Activated CD8-positive, alpha-beta T cell treated with anti-CD3 and anti-CD28 coated beads, Interleukin-2, amount 10 ng/mL, durations not matched to agents 7 days and 5 days (primary cell): ENCODE measurements at regions not wholly inside any gene's neighbourhood (a gene's known extent, or its start where the extent isn't known, plus 50 kb on each side); places are given as distances from the start of the nearest gene placed in this dataset.
A peak's percentile ranks its signal among the peaks of the same experiment; 100 is the strongest.

Experiments used
- ATAC-seq: fragments of 150-1000 bp; cut with Tn5 transposase; one replicate; pipeline ENCODE4 v1.10.0; 2021; ENCODE audit warnings: moderate library complexity
- CTCF ChIA-PET: fragments of 350-600 bp; sonication (Branson Sonifier 250); formaldehyde crosslinking; loops from one replicate; lab custom pipeline; 2021; ENCODE audit warnings: antibody characterized with exemption; lab: Charles Lee
- POLR2A ChIA-PET: fragments of 350-600 bp; sonication (Branson Sonifier 250); formaldehyde crosslinking; loops from one replicate; lab custom pipeline; 2021; ENCODE audit warnings: antibody characterized with exemption; lab: Charles Lee
- DNase-seq: peaks from one replicate; pipeline ENCODE4 v3.0.0-alpha.2; 2020
- H3K27ac Mint-ChIP-seq: one replicate; pipeline ENCODE4 v1.8.0; 2021; ENCODE audit warnings: mild to moderate bottlenecking, mixed read lengths
- H3K27me3 Mint-ChIP-seq: one replicate; pipeline ENCODE4 v1.8.0; 2021; ENCODE audit warnings: low read depth, mixed read lengths
- H3K36me3 Mint-ChIP-seq: one replicate; pipeline ENCODE4 v1.8.0; 2021; ENCODE audit warnings: low read depth, mixed read lengths
- H3K4me1 Mint-ChIP-seq: one replicate; pipeline ENCODE4 v1.8.0; 2021; ENCODE audit warnings: low read depth, mixed read lengths
- H3K4me3 Mint-ChIP-seq: one replicate; pipeline ENCODE4 v1.8.0; 2021; ENCODE audit warnings: mild to moderate bottlenecking, mixed read lengths
- H3K9me3 Mint-ChIP-seq: one replicate; pipeline ENCODE4 v1.8.0; 2022; ENCODE audit warnings: mixed read lengths; ENCODE audit not compliant: insufficient read depth

DNA sequence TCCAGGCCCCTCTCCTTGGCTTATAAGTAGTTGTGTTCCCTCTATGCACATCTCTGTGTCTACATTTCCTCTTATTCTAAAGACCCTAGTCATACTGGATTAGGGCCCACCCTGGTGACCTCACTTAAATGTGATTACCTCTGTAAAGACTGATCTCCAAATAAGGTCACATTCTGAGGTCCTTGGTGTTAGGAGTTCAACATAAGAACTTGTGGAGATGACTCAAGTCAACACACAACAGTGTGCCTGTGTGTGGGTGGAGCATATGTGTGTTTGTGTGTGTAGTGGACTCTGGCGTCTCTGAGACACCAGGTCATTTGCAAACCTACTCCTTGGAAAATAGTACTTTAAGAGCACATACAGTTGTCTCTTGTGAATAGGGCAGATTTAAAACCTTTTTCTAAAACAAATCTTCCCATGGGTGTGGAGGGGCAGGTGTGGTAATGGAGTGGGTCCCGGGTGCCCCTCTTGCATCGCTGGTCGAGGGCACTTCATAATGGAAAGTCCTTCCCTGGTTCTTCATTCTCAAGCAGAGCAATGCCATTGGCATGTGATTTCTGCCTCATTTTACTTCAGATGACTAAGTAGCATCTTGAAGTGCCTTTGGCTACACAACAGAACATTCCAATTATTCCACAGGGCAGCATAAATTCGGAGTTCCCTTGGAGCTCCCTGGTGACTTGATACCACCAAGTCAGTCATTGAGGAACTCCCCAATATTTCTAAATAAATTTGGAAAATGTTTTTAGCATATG, 84.4 kb downstream of the C9orf152 start:
- ATAC-seq (no peak), DNase-seq (no peak)
- Mint-ChIP-seq H3K9me3 (no peaks in the 10 kb centered on the region), H3K4me1 (peaks cover 21% of the 10 kb centered on the region), H3K4me3 (no peak overlapping the region), H3K36me3 (no peaks in the 10 kb centered on the region), H3K27me3 (no peaks in the 10 kb centered on the region), H3K27ac (no peak overlapping the region)
- CTCF ChIA-PET = no interaction called here
- POLR2A ChIA-PET = no interaction called here

DNA sequence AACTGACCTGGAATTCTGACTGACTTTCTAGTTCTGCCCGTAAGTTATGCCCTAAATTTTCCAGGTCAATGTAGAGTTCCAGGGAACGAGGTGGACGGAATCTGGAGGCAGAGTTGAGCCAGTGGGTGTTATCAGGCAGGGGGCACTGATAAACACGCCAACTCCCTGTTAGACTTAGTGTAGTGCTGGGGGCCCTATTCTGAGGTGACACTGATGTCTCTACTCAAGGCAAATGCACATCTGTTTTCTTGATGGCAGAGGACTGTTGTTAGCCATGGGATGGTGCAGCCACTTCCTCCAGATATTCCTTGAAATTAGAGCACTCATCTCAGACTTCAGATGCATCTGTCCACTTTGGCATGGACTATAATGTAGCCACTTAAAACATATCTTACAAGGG, 83.5 kb downstream of the C9orf152 start:
- DNase-seq = no peak

DNA sequence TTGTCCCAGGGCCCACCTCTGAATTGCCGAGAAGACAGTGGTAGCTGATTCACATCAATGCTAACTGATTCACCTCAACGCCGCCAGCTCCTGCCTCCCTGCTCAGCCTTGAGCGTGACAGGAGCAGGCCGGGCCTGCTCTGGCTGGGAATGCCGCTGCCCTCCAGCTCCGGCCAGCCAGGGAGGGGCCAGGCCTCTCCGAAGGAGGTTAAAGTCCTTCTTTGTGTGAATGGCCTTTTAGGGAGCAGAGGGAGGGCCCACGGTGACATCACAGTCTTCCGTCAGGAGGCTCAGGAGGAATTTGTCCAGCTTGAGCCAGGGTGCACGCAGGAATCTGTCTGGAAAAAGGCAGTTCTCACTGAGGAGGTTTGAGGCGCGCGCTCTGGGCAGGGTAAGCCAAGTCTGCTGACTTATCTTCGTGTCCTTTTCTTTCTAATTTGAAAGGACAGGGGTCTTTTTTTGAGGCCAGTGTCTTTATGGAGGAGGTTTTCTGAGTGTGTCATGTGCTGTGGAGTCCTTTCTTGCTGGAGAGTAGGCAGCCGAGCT, 82.7 kb downstream of the C9orf152 start:
- ATAC-seq (no peak), DNase-seq (no peak)
- Mint-ChIP-seq H3K9me3 (no peaks in the 10 kb centered on the region), H3K27me3 (no peaks in the 10 kb centered on the region), H3K27ac (peak overlapping the region; percentile 53), H3K4me3 (no peak overlapping the region), H3K36me3 (no peaks in the 10 kb centered on the region), H3K4me1 (peaks cover 21% of the 10 kb centered on the region)
- POLR2A ChIA-PET = interaction anchor here (1.1 to 1.5 kb wide), 2 partner anchors 19 to 23 kb away, joined by 3 to 6 read pairs; no protein-coding TSS in a partner anchor
- CTCF ChIA-PET = interaction anchor here (1.0 to 2.9 kb wide), 5 partner anchors 17 to 222 kb away, joined by 3 to 13 read pairs (median 9); no protein-coding TSS in a partner anchor

More for the DNA sequence above, 83.5 kb downstream of the C9orf152 start:
- Mint-ChIP-seq H3K27ac (no peak overlapping the region), H3K27me3 (no peaks in the 10 kb centered on the region), H3K36me3 (no peaks in the 10 kb centered on the region), H3K4me3 (no peak overlapping the region), H3K4me1 (peaks cover 21% of the 10 kb centered on the region), H3K9me3 (no peaks in the 10 kb centered on the region)
- ATAC-seq = no peak
- ChIA-PET POLR2A (no interaction called here), CTCF (no interaction called here)

DNA sequence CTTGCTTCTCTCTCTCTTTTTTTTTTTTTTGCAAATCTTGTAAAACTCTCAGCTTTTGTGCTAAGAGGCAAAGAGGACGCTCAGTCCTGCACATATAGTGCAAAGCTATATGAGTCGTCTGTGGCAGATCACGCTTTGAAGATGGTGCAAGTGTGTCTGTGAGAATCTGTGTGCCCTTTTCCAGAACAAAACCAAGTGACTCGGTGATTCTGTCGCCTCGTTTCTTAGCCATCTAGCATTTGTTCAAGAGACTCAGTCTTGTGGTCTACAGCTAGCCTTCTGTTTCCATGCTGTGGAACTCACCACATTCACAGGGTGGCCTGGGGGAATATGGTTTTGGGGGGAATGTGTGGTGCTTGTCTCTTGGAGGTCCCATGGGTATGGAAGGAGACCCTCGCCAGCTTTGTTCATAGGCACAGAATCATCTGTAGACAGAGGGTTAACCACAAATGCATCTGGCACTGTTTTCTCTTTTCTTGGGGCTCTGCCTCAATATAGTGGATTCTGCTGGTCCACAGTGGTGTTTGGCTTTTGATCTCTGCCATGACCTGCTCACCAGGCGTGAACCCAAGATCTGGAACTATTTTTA, 82.1 kb downstream of the C9orf152 start:
- Mint-ChIP-seq H3K27me3 (no peaks in the 10 kb centered on the region), H3K4me3 (peak overlapping the region; percentile 14), H3K9me3 (no peaks in the 10 kb centered on the region), H3K4me1 (peaks cover 21% of the 10 kb centered on the region), H3K36me3 (no peaks in the 10 kb centered on the region), H3K27ac (peak overlapping the region; percentile 41)
- ChIA-PET POLR2A (interaction anchor here (1.1 to 1.5 kb wide), 2 partner anchors 18 to 22 kb away, joined by 3 to 6 read pairs; no protein-coding TSS in a partner anchor), CTCF (interaction anchor here (0.8 to 2.9 kb wide), 10 partner anchors 12 to 223 kb away, joined by 3 to 13 read pairs (median 4); no protein-coding TSS in a partner anchor)
- ATAC-seq (peak; percentile 36), DNase-seq (no peak)

DNA sequence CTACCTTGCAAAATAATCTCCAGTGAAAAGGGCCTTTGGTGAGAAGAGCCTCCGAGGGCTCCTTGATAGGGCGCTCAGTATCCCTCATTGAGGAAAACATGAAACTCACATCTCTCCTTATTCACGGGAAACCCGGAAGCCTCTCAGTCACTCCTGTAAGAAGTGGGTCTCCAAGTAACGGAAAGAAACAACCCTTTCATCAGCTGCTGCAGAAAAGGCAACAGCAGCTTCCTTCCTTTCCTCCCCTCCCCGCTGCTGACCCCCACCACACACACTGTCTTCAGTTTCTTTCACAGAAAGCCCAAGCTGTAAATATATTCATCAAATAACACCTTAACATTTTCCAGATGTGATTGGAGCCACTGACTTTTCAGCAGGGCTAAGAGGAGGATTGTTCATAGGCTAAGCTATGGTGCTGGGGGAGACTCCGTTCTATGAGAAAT, 81.4 kb downstream of the C9orf152 start:
- Mint-ChIP-seq H3K4me1 (peaks cover 21% of the 10 kb centered on the region), H3K36me3 (peaks cover under 1% of the 10 kb centered on the region), H3K27ac (peak overlapping the region; percentile 41), H3K9me3 (no peaks in the 10 kb centered on the region), H3K27me3 (no peaks in the 10 kb centered on the region), H3K4me3 (peak overlapping the region; percentile 14)
- POLR2A ChIA-PET = interaction anchor here (1.1 to 1.5 kb wide), 3 partner anchors 18 to 130 kb away, joined by 3 to 6 read pairs (median 5); partner anchors contain the start of gene TXN
- ATAC-seq (peak; percentile 55), DNase-seq (no peak)
- CTCF ChIA-PET = interaction anchor here (0.8 to 2.9 kb wide), 10 partner anchors 12 to 223 kb away, joined by 3 to 13 read pairs (median 4); no protein-coding TSS in a partner anchor

DNA sequence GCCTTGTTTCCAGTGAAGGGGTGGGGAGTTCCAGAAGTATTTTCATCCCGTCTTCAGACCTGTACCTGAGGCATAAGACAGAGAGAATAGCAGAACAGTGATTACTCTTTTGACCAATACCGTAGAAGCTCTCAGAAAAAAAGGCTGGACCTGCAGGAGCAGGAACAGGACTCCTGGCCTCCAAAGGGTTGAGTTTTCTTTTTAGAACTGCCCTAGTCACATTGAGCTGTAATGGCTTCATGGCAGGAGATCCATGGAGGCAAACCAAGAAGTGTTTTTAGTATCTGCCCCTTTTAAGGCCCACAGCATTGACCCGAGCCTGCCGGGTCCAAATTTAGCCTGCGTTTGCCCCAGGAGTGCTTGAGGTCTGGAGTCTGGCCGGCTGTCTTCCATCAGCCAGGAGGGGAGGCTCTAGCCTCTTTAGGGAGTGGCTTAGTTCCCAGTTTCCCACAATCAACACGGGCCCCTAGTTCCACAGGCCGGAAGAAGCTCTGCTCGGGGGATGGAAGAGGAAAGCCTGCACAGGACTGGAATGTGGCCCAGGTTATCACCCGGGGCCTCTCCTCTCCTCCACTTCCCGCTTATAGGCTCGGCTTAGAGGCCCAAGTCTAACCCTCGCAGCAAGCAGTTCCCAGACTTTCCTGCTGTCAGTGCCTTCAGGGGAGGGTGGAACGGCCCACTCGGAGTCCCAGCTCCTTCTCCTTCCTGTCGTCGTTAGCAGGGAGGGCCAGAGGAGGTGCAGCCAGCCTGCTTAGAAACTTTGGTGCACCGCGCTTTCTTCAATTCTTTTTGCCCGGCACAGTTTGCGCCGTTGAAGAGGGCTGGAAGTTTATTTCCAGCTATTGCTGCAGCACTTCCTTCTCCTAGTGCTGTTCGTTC, 80.7 kb downstream of the C9orf152 start:
- no peak for DNase-seq
- no peaks in the 10 kb centered on the region for H3K9me3 Mint-ChIP-seq
- peak overlapping the region; percentile 41 for H3K27ac Mint-ChIP-seq
- ChIA-PET POLR2A (interaction anchor here (1.3 to 1.5 kb wide), 2 partner anchors 17 to 129 kb away, joined by 5 to 6 read pairs; partner anchors contain the start of gene TXN), CTCF (interaction anchor here (1.4 to 2.9 kb wide), 6 partner anchors 11 to 224 kb away, joined by 3 to 13 read pairs (median 8); no protein-coding TSS in a partner anchor)
- peak overlapping the region; percentile 14 for H3K4me3 Mint-ChIP-seq
- H3K36me3 Mint-ChIP-seq = peaks cover 3% of the 10 kb centered on the region
- ATAC-seq = no peak
- H3K27me3 Mint-ChIP-seq = no peaks in the 10 kb centered on the region
- peaks cover 21% of the 10 kb centered on the region for H3K4me1 Mint-ChIP-seq

DNA sequence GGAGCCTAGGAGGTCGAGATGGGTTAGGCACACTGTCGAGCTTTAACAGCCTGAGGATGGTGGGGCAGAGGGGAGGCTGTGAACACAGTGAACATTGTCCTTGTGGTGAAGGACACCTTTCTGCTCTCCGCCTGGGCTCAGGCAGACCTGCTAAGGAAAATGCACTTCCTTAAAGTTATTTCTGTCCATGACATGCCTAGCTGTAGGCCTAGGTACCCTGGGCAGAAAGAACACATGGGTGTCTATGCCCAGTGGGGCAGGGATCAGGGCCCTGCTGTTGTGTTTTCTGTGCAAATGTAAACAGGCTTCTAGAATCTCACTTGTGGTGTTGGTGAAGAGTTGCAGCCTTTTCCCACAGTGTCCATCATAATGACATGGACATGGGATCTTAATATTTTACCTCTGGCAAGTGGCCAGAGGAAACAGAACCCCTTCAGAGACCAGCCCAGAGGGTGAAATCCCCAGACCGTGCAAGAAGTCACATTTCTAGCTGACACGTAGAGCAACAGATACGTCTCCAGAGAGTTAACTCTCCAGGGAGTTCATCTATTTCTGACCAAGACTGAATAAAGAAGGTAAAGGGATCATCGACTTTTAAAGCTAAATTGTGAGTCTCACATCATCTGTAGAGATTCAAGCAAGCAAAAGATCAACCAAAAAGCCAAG, 79.2 kb downstream of the C9orf152 start:
- H3K27ac Mint-ChIP-seq = no peak overlapping the region
- no peak overlapping the region for H3K4me3 Mint-ChIP-seq
- peaks cover 21% of the 10 kb centered on the region for H3K4me1 Mint-ChIP-seq
- CTCF ChIA-PET = interaction anchor here (1.9 kb wide), 1 partner anchor 23 kb away, joined by 6 read pairs; no protein-coding TSS in a partner anchor
- no peak for DNase-seq
- H3K9me3 Mint-ChIP-seq = no peaks in the 10 kb centered on the region
- ATAC-seq = no peak
- H3K36me3 Mint-ChIP-seq = peaks cover 3% of the 10 kb centered on the region
- POLR2A ChIA-PET = no interaction called here
- H3K27me3 Mint-ChIP-seq = no peaks in the 10 kb centered on the region

DNA sequence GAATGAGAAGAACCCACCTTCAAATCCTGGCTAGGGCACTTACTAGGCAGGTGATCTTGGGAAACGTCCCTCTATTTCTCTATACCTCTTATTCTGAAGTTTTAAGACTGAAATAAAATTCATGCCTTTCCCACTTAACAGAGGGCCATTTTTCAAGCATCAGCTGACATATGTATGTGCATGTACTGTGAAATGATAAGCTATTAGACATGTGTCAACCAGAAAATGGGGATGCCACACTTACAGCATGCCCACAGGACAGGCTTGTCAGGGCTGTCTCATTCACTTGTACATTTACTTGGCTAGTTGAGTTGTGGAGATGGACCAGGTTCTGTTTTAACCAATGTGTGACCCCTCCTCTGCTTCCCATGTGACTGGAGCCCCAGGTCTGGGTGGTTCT, 78.5 kb downstream of the C9orf152 start:
- no peak for ATAC-seq
- no peak for DNase-seq
- POLR2A ChIA-PET = no interaction called here
- peaks cover 19% of the 10 kb centered on the region for H3K4me1 Mint-ChIP-seq
- peaks cover 3% of the 10 kb centered on the region for H3K36me3 Mint-ChIP-seq
- no peak overlapping the region for H3K4me3 Mint-ChIP-seq
- H3K9me3 Mint-ChIP-seq = no peaks in the 10 kb centered on the region
- CTCF ChIA-PET = interaction anchor here (1.9 kb wide), 1 partner anchor 23 kb away, joined by 6 read pairs; no protein-coding TSS in a partner anchor
- no peaks in the 10 kb centered on the region for H3K27me3 Mint-ChIP-seq
- no peak overlapping the region for H3K27ac Mint-ChIP-seq

DNA sequence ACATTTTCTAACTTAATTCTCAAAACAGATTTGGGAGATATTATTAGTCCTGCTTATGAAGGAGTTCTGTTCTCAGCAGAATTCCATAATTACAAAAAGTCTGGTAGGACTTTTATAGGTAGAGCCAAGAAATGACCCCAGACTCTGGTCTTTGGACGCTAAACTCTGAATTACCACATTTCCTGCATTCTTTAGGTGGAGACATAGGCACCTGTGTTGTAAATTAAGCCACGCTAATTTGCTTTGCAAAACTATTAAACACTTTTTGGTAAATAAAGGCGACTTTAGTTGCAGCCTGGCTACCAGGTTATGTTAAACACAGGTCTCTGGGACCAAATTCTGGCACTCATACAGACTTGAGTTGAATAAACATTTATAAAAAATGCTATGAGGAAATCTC, 77.7 kb downstream of the C9orf152 start:
- peaks cover 19% of the 10 kb centered on the region for H3K4me1 Mint-ChIP-seq
- POLR2A ChIA-PET = no interaction called here
- H3K36me3 Mint-ChIP-seq = peaks cover 3% of the 10 kb centered on the region
- no peak for ATAC-seq
- no peak for DNase-seq
- no peaks in the 10 kb centered on the region for H3K9me3 Mint-ChIP-seq
- H3K27me3 Mint-ChIP-seq = no peaks in the 10 kb centered on the region
- H3K27ac Mint-ChIP-seq = no peak overlapping the region
- no peak overlapping the region for H3K4me3 Mint-ChIP-seq
- CTCF ChIA-PET = no interaction called here

DNA sequence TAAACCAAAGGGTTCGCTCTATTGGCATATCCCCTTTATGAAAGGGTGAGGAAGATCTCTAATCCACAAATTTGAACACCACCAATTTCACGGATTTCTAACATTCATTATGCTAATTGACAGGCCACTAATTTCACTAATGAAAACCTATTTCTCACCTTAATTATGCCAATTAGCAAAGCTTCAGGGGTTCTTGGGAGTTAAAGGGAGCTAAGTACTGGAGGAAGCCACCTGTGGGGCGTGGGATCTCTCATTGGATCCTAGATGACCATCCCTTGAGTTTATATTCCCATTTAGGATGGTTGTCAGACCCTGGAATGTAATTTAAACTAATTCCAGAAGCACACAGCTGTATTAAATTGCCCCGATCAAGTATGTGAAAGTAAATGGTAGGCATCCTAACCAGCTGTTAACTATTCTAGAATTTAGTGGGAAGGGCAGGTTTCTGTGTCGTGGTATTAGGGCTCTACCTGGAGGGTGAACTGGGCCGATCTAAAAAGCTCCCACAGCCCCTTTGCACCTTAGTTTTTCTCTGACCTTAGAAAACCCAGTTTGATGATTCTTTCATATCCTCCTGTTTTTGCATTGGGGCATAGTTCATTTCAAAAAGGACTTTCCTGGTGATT, 77.1 kb downstream of the C9orf152 start:
- Mint-ChIP-seq H3K9me3 (no peaks in the 10 kb centered on the region), H3K36me3 (peaks cover 3% of the 10 kb centered on the region), H3K4me1 (peaks cover 13% of the 10 kb centered on the region), H3K27me3 (no peaks in the 10 kb centered on the region), H3K27ac (no peak overlapping the region), H3K4me3 (no peak overlapping the region)
- DNase-seq (no peak), ATAC-seq (no peak)
- POLR2A ChIA-PET = no interaction called here
- CTCF ChIA-PET = interaction anchor here (0.9 kb wide), 1 partner anchor 12 kb away, joined by 3 read pairs; no protein-coding TSS in a partner anchor
